ENCODE measurements at regions not wholly inside any gene's neighbourhood (a gene's known extent, or its start where the extent isn't known, plus 50 kb on each side); places are given as distances from the start of the nearest gene placed in this dataset.

GRCh38 chr3:153722157-153722556, 399.0 kb upstream of the ARHGEF26 start:
- no peak for DNase-seq (ENCODE audit: low read depth in 1 of 2, low spot score in 1 of 2)
- TF ChIP-seq JUND (IDR thresholded peaks at IDR 0.05; ENCODE audit: low read depth): no peak
- in situ Hi-C loops (cut with HindIII; ENCODE audit: low pct_unique_long_range_greater_than_20kb, low sequenced_read_pairs): no loop called here

GRCh38 chr3:153731071-153731470, 390.1 kb upstream of the ARHGEF26 start:
- DNase-seq (ENCODE audit: low read depth in 1 of 2, low spot score in 1 of 2): no peak
- in situ Hi-C loops (cut with HindIII; ENCODE audit: low pct_unique_long_range_greater_than_20kb, low sequenced_read_pairs): no loop called here
- TF ChIP-seq JUND (IDR thresholded peaks at IDR 0.05; ENCODE audit: low read depth): no peak

- no peak for DNase-seq (ENCODE audit: low read depth in 1 of 2, low spot score in 1 of 2)
- no peak for TF ChIP-seq JUND (IDR thresholded peaks at IDR 0.05; ENCODE audit: low read depth)
- in situ Hi-C loops (cut with HindIII; ENCODE audit: low pct_unique_long_range_greater_than_20kb, low sequenced_read_pairs): no loop called here
Measured at GRCh38 chr3:153734777-153735551, 386.2 kb upstream of the ARHGEF26 start.

GRCh38 chr3:153740109-153740508, 381.1 kb upstream of the ARHGEF26 start:
- TF ChIP-seq JUND (IDR thresholded peaks at IDR 0.05; ENCODE audit: low read depth): no peak
- DNase-seq (ENCODE audit: low read depth in 1 of 2, low spot score in 1 of 2): peak in 1 of 2 experiments; percentile 15
- in situ Hi-C loops (cut with HindIII; ENCODE audit: low pct_unique_long_range_greater_than_20kb, low sequenced_read_pairs): no loop called here

- DNase-seq (ENCODE audit: low read depth in 1 of 2, low spot score in 1 of 2): no peak
- TF ChIP-seq JUND (IDR thresholded peaks at IDR 0.05; ENCODE audit: low read depth): no peak
- in situ Hi-C loops (cut with HindIII; ENCODE audit: low pct_unique_long_range_greater_than_20kb, low sequenced_read_pairs): no loop called here
Measured at GRCh38 chr3:153744889-153745288, 376.3 kb upstream of the ARHGEF26 start.

- in situ Hi-C loops (cut with HindIII; ENCODE audit: low pct_unique_long_range_greater_than_20kb, low sequenced_read_pairs): no loop called here
- DNase-seq (ENCODE audit: low read depth in 1 of 2, low spot score in 1 of 2): no peak
- no peak for TF ChIP-seq JUND (IDR thresholded peaks at IDR 0.05; ENCODE audit: low read depth)
Measured at GRCh38 chr3:153746211-153746610, 375.0 kb upstream of the ARHGEF26 start.

- DNase-seq (ENCODE audit: low read depth in 1 of 2, low spot score in 1 of 2): no peak
- TF ChIP-seq JUND (IDR thresholded peaks at IDR 0.05; ENCODE audit: low read depth): no peak
- in situ Hi-C loops (cut with HindIII; ENCODE audit: low pct_unique_long_range_greater_than_20kb, low sequenced_read_pairs): no loop called here
Measured at GRCh38 chr3:153749070-153749610, 372.1 kb upstream of the ARHGEF26 start.

GRCh38 chr3:153752405-153753027, 368.7 kb upstream of the ARHGEF26 start:
- peak; percentile 9 to 63 for DNase-seq (ENCODE audit: low read depth in 1 of 2, low spot score in 1 of 2)
- TF ChIP-seq JUND (IDR thresholded peaks at IDR 0.05; ENCODE audit: low read depth): no peak
- in situ Hi-C loops (cut with HindIII; ENCODE audit: low pct_unique_long_range_greater_than_20kb, low sequenced_read_pairs): no loop called here

GRCh38 chr3:153753035-153753434, 368.2 kb upstream of the ARHGEF26 start:
- DNase-seq (ENCODE audit: low read depth in 1 of 2, low spot score in 1 of 2): no peak
- TF ChIP-seq JUND (IDR thresholded peaks at IDR 0.05; ENCODE audit: low read depth): no peak
- in situ Hi-C loops (cut with HindIII; ENCODE audit: low pct_unique_long_range_greater_than_20kb, low sequenced_read_pairs): no loop called here

GRCh38 chr3:153756816-153757215, 364.4 kb upstream of the ARHGEF26 start:
- TF ChIP-seq JUND (IDR thresholded peaks at IDR 0.05; ENCODE audit: low read depth): no peak
- no peak for DNase-seq (ENCODE audit: low read depth in 1 of 2, low spot score in 1 of 2)
- in situ Hi-C loops (cut with HindIII; ENCODE audit: low pct_unique_long_range_greater_than_20kb, low sequenced_read_pairs): no loop called here

GRCh38 chr3:153757839-153758238, 363.4 kb upstream of the ARHGEF26 start:
- no peak for DNase-seq (ENCODE audit: low read depth in 1 of 2, low spot score in 1 of 2)
- no peak for TF ChIP-seq JUND (IDR thresholded peaks at IDR 0.05; ENCODE audit: low read depth)
- in situ Hi-C loops (cut with HindIII; ENCODE audit: low pct_unique_long_range_greater_than_20kb, low sequenced_read_pairs): no loop called here

GRCh38 chr3:153760948-153761347, 360.2 kb upstream of the ARHGEF26 start:
- no peak for DNase-seq (ENCODE audit: low read depth in 1 of 2, low spot score in 1 of 2)
- in situ Hi-C loops (cut with HindIII; ENCODE audit: low pct_unique_long_range_greater_than_20kb, low sequenced_read_pairs): no loop called here
- TF ChIP-seq JUND (IDR thresholded peaks at IDR 0.05; ENCODE audit: low read depth): no peak

All from T47D (cell line).